Neural cell (in vitro differentiated cells): ENCODE measurements at regions not wholly inside any gene's neighbourhood (a gene's known extent, or its start where the extent isn't known, plus 50 kb on each side); places are given as distances from the start of the nearest gene placed in this dataset.

Experiments
- EP300 ChIP-seq: fragments of 450-650 bp; conservative IDR thresholded peaks from 2 replicates; pipeline ENCODE4 v1.6.1; 2014; ENCODE audit warnings: antibody characterized with exemption, mild to moderate bottlenecking, moderate library complexity; ENCODE audit not compliant: poor library complexity, severe bottlenecking
- EZH2 ChIP-seq: fragments of 200-600, 300-800 bp; shearing (Covaris generic), sonication (generic); IDR thresholded peaks from 2 replicates; pipeline ENCODE4 v1.6.1; 2014; ENCODE audit warnings: antibody characterized with exemption, low read length, borderline replicate concordance, mild to moderate bottlenecking; ENCODE audit not compliant: insufficient read depth, poor library complexity, severe bottlenecking
- SMC3 ChIP-seq: fragments of 450-650 bp; conservative IDR thresholded peaks from 2 replicates; pipeline ENCODE4 v1.6.1; 2014; ENCODE audit warnings: antibody characterized with exemption, mild to moderate bottlenecking, moderate library complexity; ENCODE audit not compliant: poor library complexity
- TAF1 ChIP-seq: IDR thresholded peaks from 2 replicates; pipeline ENCODE4 v1.6.1; 2012; ENCODE audit warnings: low read depth
- TF ChIP-seq, protein P1 (sequence below): fragments of 450-650 bp; IDR thresholded peaks from 2 replicates; pipeline ENCODE4 v1.5.1; 2014; ENCODE audit warnings: antibody characterized with exemption, mild to moderate bottlenecking, moderate library complexity; ENCODE audit not compliant: poor library complexity, severe bottlenecking

GRCh38 chr18:40437517-40437916 lies 1517.5 kb upstream of the PIK3C3 start:
- no peak for TF ChIP-seq TAF1
- no peak for TF ChIP-seq EZH2
- TF ChIP-seq, protein P1, sequence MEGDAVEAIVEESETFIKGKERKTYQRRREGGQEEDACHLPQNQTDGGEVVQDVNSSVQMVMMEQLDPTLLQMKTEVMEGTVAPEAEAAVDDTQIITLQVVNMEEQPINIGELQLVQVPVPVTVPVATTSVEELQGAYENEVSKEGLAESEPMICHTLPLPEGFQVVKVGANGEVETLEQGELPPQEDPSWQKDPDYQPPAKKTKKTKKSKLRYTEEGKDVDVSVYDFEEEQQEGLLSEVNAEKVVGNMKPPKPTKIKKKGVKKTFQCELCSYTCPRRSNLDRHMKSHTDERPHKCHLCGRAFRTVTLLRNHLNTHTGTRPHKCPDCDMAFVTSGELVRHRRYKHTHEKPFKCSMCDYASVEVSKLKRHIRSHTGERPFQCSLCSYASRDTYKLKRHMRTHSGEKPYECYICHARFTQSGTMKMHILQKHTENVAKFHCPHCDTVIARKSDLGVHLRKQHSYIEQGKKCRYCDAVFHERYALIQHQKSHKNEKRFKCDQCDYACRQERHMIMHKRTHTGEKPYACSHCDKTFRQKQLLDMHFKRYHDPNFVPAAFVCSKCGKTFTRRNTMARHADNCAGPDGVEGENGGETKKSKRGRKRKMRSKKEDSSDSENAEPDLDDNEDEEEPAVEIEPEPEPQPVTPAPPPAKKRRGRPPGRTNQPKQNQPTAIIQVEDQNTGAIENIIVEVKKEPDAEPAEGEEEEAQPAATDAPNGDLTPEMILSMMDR: peak; percentile 57
- peak; percentile 77 for TF ChIP-seq EP300
- TF ChIP-seq SMC3: peak; percentile 61
